GM23338 (cell line): ENCODE measurements at regions not wholly inside any gene's neighbourhood (a gene's known extent, or its start where the extent isn't known, plus 50 kb on each side); places are given as distances from the start of the nearest gene placed in this dataset.

ENCODE experiments used
- ATAC-seq: fragments of 200-7000 bp; cut with Tn5 transposase; 3 replicates; pipeline ENCODE4 v1.9.1; 2020
- DNase-seq: peaks from one replicate; pipeline ENCODE4 v3.0.0-alpha.2; 2015; ENCODE audit warnings: low spot score
- H2AFZ ChIP-seq: fragments of 200-600 bp; sonication (generic); 2 replicates; pipeline ENCODE4 v1.8.0; 2016; ENCODE audit warnings: antibody characterized with exemption, mild to moderate bottlenecking, moderate library complexity
- H3F3A ChIP-seq: fragments of 200-600 bp; sonication (generic); replicated peaks from 2 replicates; pipeline ENCODE4 v1.8.0; 2017; ENCODE audit warnings: antibody characterized with exemption, mixed run types, low read depth
- H3K27ac ChIP-seq: fragments of 200-600 bp; sonication (generic); 2 replicates; pipeline ENCODE4 v1.6.1; 2016; ENCODE audit warnings: low read depth
- H3K27me3 ChIP-seq: fragments of 200-600 bp; sonication (generic); 2 replicates; pipeline ENCODE4 v1.8.0; 2016; ENCODE audit warnings: mild to moderate bottlenecking, mixed run types, moderate library complexity; ENCODE audit not compliant: insufficient read depth
- H3K36me3 ChIP-seq: fragments of 200-600 bp; sonication (generic); 2 replicates; pipeline ENCODE4 v1.8.0; 2016; ENCODE audit warnings: mild to moderate bottlenecking; ENCODE audit not compliant: insufficient read depth
- H3K4me1 ChIP-seq: fragments of 200-600 bp; sonication (generic); 2 replicates; pipeline ENCODE4 v1.8.0; 2016; ENCODE audit warnings: mild to moderate bottlenecking, moderate library complexity; ENCODE audit not compliant: insufficient read depth
- H3K4me2 ChIP-seq: fragments of 200-600 bp; sonication (generic); 2 replicates; pipeline ENCODE4 v1.7.1; 2017; ENCODE audit warnings: mixed run types
- H3K4me3 ChIP-seq: fragments of 200-600 bp; sonication (generic); 2 replicates; pipeline ENCODE4 v1.6.1; 2016; ENCODE audit warnings: mixed run types
- H3K79me2 ChIP-seq: fragments of 200-600 bp; sonication (generic); replicated peaks from 2 replicates; pipeline ENCODE4 v1.8.0; 2017; ENCODE audit warnings: mild to moderate bottlenecking; ENCODE audit not compliant: insufficient read depth
- H3K9me2 ChIP-seq: fragments of 200-600 bp; sonication (generic); 2 replicates; pipeline ENCODE4 v1.8.0; 2017; ENCODE audit not compliant: insufficient read depth
- H4K20me1 ChIP-seq: fragments of 200-600 bp; sonication (generic); replicated peaks from 2 replicates; pipeline ENCODE4 v1.8.0; 2017; ENCODE audit warnings: mild to moderate bottlenecking; ENCODE audit not compliant: insufficient read depth
- H3K27ac Mint-ChIP-seq: 2 replicates; pipeline ENCODE4 v1.8.0; 2020; ENCODE audit warnings: inconsistent platforms, mild to moderate bottlenecking, moderate library complexity, mixed read lengths
- H3K27me3 Mint-ChIP-seq: 3 replicates; pipeline ENCODE4 v1.8.0; 2022; ENCODE audit warnings: low read depth, mild to moderate bottlenecking, moderate library complexity, mixed read lengths, inconsistent platforms; ENCODE audit not compliant: insufficient read depth, poor library complexity
- H3K36me3 Mint-ChIP-seq: 3 replicates; pipeline ENCODE4 v1.8.0; 2021; ENCODE audit warnings: low read depth, mild to moderate bottlenecking, inconsistent platforms, moderate library complexity, mixed read lengths
- H3K4me1 Mint-ChIP-seq: 3 replicates; pipeline ENCODE4 v1.8.0; 2020; ENCODE audit warnings: mild to moderate bottlenecking, inconsistent platforms, mixed read lengths
- H3K4me3 Mint-ChIP-seq: 3 replicates; pipeline ENCODE4 v1.8.0; 2021; ENCODE audit warnings: moderate library complexity, mild to moderate bottlenecking, inconsistent platforms, mixed read lengths
- H3K9me3 Mint-ChIP-seq: 3 replicates; pipeline ENCODE4 v1.8.0; 2020; ENCODE audit warnings: moderate library complexity, mild to moderate bottlenecking, inconsistent platforms, mixed read lengths
- CREB1 ChIP-seq: fragments of 250-450 bp; sonication (Bioruptor Pico); IDR thresholded peaks from 2 replicates; pipeline ENCODE4 v1.5.0; 2020; ENCODE audit warnings: low read depth, mild to moderate bottlenecking, moderate library complexity
- CTCF ChIP-seq, 2 experiments: fragments of 200-600 bp in 1 of 2; sonication (generic) in 1 of 2; conservative IDR thresholded peaks; 2 replicates each; pipeline versions ENCODE4 v1.5.1 to v1.6.1; 2016 to 2017; ENCODE audit warnings: antibody characterized with exemption in 2 of 2, low read depth in 2 of 2, mild to moderate bottlenecking in 2 of 2, moderate library complexity in 1 of 2
- ETS1 ChIP-seq: IDR thresholded peaks from 2 replicates; pipeline ENCODE4 v1.6.1; 2016; ENCODE audit warnings: antibody characterized with exemption
- EZH2 ChIP-seq: fragments of 200-600 bp; sonication (generic); IDR thresholded peaks from one replicate; pipeline ENCODE4 v1.8.0; 2017; ENCODE audit warnings: antibody characterized with exemption, mild to moderate bottlenecking, low read depth; ENCODE audit not compliant: unreplicated experiment
- EZH2phosphoT487 ChIP-seq: fragments of 200-600 bp; sonication (generic); IDR thresholded peaks from one replicate; pipeline ENCODE4 v1.8.1; 2018; ENCODE audit warnings: antibody characterized with exemption; ENCODE audit not compliant: unreplicated experiment
- JUNB ChIP-seq: IDR thresholded peaks from one replicate; pipeline ENCODE4 v1.6.1; 2016; ENCODE audit warnings: antibody characterized with exemption; ENCODE audit not compliant: unreplicated experiment
- NANOG ChIP-seq: IDR thresholded peaks from 2 replicates; pipeline ENCODE4 v1.6.1; 2016; ENCODE audit warnings: antibody characterized with exemption, borderline replicate concordance
- POLR2AphosphoS5 ChIP-seq: IDR thresholded peaks from 2 replicates; pipeline ENCODE4 v1.6.1; 2016; ENCODE audit warnings: antibody characterized with exemption, low read depth
- STAT1 ChIP-seq: IDR thresholded peaks from one replicate; pipeline ENCODE4 v1.6.1; 2016; ENCODE audit warnings: antibody characterized with exemption; ENCODE audit not compliant: unreplicated experiment
- ZNF114 ChIP-seq: fragments of 250-450 bp; sonication (Bioruptor Pico); IDR thresholded peaks from 2 replicates; pipeline ENCODE4 v1.5.0; 2020; ENCODE audit warnings: mild to moderate bottlenecking, moderate library complexity
- ZNF331 ChIP-seq: fragments of 250-450 bp; sonication (Bioruptor Pico); IDR thresholded peaks from 2 replicates; pipeline ENCODE4 v1.5.0; 2020; ENCODE audit warnings: low read depth, mild to moderate bottlenecking, moderate library complexity
- TF ChIP-seq, protein P1 (sequence below): IDR thresholded peaks from one replicate; pipeline ENCODE4 v1.6.1; 2018; ENCODE audit warnings: antibody characterized with exemption; ENCODE audit not compliant: unreplicated experiment
- TF ChIP-seq, protein P2 (sequence below): fragments of 250-450 bp; sonication (Bioruptor Pico); IDR thresholded peaks from 2 replicates; pipeline ENCODE4 v1.5.0; 2020; ENCODE audit warnings: mild to moderate bottlenecking, moderate library complexity

- no peaks in the 10 kb centered on the region for H3K27me3 Mint-ChIP-seq
- TF ChIP-seq CTCF (conservative IDR thresholded peaks at IDR 0.05; ENCODE audit: low read depth in 2 of 2) (no peak), EZH2phosphoT487 (no peak), EZH2 (no peak), POLR2AphosphoS5 (no peak), ZNF114 (CRISPR knock-in tag) (no peak), JUNB (no peak), CREB1 (CRISPR knock-in tag) (no peak), NANOG (no peak), ETS1 (no peak), ZNF331 (CRISPR knock-in tag) (no peak), STAT1 (no peak)
- TF ChIP-seq, protein P1, sequence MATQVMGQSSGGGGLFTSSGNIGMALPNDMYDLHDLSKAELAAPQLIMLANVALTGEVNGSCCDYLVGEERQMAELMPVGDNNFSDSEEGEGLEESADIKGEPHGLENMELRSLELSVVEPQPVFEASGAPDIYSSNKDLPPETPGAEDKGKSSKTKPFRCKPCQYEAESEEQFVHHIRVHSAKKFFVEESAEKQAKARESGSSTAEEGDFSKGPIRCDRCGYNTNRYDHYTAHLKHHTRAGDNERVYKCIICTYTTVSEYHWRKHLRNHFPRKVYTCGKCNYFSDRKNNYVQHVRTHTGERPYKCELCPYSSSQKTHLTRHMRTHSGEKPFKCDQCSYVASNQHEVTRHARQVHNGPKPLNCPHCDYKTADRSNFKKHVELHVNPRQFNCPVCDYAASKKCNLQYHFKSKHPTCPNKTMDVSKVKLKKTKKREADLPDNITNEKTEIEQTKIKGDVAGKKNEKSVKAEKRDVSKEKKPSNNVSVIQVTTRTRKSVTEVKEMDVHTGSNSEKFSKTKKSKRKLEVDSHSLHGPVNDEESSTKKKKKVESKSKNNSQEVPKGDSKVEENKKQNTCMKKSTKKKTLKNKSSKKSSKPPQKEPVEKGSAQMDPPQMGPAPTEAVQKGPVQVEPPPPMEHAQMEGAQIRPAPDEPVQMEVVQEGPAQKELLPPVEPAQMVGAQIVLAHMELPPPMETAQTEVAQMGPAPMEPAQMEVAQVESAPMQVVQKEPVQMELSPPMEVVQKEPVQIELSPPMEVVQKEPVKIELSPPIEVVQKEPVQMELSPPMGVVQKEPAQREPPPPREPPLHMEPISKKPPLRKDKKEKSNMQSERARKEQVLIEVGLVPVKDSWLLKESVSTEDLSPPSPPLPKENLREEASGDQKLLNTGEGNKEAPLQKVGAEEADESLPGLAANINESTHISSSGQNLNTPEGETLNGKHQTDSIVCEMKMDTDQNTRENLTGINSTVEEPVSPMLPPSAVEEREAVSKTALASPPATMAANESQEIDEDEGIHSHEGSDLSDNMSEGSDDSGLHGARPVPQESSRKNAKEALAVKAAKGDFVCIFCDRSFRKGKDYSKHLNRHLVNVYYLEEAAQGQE, result no peak
- TF ChIP-seq, protein P2, sequence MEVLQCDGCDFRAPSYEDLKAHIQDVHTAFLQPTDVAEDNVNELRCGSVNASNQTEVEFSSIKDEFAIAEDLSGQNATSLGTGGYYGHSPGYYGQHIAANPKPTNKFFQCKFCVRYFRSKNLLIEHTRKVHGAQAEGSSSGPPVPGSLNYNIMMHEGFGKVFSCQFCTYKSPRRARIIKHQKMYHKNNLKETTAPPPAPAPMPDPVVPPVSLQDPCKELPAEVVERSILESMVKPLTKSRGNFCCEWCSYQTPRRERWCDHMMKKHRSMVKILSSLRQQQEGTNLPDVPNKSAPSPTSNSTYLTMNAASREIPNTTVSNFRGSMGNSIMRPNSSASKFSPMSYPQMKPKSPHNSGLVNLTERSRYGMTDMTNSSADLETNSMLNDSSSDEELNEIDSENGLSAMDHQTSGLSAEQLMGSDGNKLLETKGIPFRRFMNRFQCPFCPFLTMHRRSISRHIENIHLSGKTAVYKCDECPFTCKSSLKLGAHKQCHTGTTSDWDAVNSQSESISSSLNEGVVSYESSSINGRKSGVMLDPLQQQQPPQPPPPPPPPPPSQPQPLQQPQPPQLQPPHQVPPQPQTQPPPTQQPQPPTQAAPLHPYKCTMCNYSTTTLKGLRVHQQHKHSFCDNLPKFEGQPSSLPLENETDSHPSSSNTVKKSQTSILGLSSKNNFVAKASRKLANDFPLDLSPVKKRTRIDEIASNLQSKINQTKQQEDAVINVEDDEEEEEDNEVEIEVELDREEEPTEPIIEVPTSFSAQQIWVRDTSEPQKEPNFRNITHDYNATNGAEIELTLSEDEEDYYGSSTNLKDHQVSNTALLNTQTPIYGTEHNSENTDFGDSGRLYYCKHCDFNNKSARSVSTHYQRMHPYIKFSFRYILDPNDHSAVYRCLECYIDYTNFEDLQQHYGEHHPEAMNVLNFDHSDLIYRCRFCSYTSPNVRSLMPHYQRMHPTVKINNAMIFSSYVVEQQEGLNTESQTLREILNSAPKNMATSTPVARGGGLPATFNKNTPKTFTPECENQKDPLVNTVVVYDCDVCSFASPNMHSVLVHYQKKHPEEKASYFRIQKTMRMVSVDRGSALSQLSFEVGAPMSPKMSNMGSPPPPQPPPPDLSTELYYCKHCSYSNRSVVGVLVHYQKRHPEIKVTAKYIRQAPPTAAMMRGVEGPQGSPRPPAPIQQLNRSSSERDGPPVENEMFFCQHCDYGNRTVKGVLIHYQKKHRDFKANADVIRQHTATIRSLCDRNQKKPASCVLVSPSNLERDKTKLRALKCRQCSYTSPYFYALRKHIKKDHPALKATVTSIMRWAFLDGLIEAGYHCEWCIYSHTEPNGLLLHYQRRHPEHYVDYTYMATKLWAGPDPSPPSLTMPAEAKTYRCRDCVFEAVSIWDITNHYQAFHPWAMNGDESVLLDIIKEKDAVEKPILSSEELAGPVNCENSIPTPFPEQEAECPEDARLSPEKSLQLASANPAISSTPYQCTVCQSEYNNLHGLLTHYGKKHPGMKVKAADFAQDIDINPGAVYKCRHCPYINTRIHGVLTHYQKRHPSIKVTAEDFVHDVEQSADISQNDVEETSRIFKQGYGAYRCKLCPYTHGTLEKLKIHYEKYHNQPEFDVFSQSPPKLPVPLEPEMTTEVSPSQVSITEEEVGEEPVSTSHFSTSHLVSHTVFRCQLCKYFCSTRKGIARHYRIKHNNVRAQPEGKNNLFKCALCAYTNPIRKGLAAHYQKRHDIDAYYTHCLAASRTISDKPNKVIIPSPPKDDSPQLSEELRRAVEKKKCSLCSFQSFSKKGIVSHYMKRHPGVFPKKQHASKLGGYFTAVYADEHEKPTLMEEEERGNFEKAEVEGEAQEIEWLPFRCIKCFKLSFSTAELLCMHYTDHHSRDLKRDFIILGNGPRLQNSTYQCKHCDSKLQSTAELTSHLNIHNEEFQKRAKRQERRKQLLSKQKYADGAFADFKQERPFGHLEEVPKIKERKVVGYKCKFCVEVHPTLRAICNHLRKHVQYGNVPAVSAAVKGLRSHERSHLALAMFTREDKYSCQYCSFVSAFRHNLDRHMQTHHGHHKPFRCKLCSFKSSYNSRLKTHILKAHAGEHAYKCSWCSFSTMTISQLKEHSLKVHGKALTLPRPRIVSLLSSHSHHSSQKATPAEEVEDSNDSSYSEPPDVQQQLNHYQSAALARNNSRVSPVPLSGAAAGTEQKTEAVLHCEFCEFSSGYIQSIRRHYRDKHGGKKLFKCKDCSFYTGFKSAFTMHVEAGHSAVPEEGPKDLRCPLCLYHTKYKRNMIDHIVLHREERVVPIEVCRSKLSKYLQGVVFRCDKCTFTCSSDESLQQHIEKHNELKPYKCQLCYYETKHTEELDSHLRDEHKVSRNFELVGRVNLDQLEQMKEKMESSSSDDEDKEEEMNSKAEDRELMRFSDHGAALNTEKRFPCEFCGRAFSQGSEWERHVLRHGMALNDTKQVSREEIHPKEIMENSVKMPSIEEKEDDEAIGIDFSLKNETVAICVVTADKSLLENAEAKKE (CRISPR knock-in tag), result no peak
- Histone ChIP-seq H3K36me3 (no peaks in the 10 kb centered on the region), H4K20me1 (no peaks in the 10 kb centered on the region), H3K27ac (no peak overlapping the region), H3K4me3 (no peak overlapping the region), H3K79me2 (no peaks in the 10 kb centered on the region), H3K4me1 (no peaks in the 10 kb centered on the region), H3K27me3 (no peaks in the 10 kb centered on the region), H3F3A (no peaks in the 10 kb centered on the region), H3K4me2 (no peak overlapping the region), H2AFZ (no peak overlapping the region), H3K9me2 (peaks cover 5% of the 10 kb centered on the region; the same call in 1 of the 2 replicates)
- no peak overlapping the region for H3K27ac Mint-ChIP-seq
- H3K9me3 Mint-ChIP-seq, result no peaks in the 10 kb centered on the region; the same call in 2 of the 3 replicates
- no peak for DNase-seq
- ATAC-seq, result no peak
- no peaks in the 10 kb centered on the region for H3K36me3 Mint-ChIP-seq
- peaks cover 16% of the 10 kb centered on the region; the same call in 2 of the 3 replicates for H3K4me1 Mint-ChIP-seq
- no peak overlapping the region for H3K4me3 Mint-ChIP-seq
These were observed 306.9 kb upstream of the SGK1 start for GRCh38 chr6:134624781-134625180.
